GM23338 (cell line): ENCODE measurements at regions not wholly inside any gene's neighbourhood (a gene's known extent, or its start where the extent isn't known, plus 50 kb on each side); places are given as distances from the start of the nearest gene placed in this dataset.
"Not testable (repeated sequence)": the region's sequence is repeated elsewhere in the genome, so short reads cannot be mapped to it uniquely, and the experiment has no call there.

Source experiments
- ATAC-seq: fragments of 200-7000 bp; cut with Tn5 transposase; 3 replicates; pipeline ENCODE4 v1.9.1; 2020
- DNase-seq: peaks from one replicate; pipeline ENCODE4 v3.0.0-alpha.2; 2015; ENCODE audit warnings: low spot score
- H2AFZ ChIP-seq: fragments of 200-600 bp; sonication (generic); 2 replicates; pipeline ENCODE4 v1.8.0; 2016; ENCODE audit warnings: antibody characterized with exemption, mild to moderate bottlenecking, moderate library complexity
- H3F3A ChIP-seq: fragments of 200-600 bp; sonication (generic); replicated peaks from 2 replicates; pipeline ENCODE4 v1.8.0; 2017; ENCODE audit warnings: antibody characterized with exemption, mixed run types, low read depth
- H3K27ac ChIP-seq: fragments of 200-600 bp; sonication (generic); 2 replicates; pipeline ENCODE4 v1.6.1; 2016; ENCODE audit warnings: low read depth
- H3K27me3 ChIP-seq: fragments of 200-600 bp; sonication (generic); 2 replicates; pipeline ENCODE4 v1.8.0; 2016; ENCODE audit warnings: mild to moderate bottlenecking, mixed run types, moderate library complexity; ENCODE audit not compliant: insufficient read depth
- H3K36me3 ChIP-seq: fragments of 200-600 bp; sonication (generic); 2 replicates; pipeline ENCODE4 v1.8.0; 2016; ENCODE audit warnings: mild to moderate bottlenecking; ENCODE audit not compliant: insufficient read depth
- H3K4me1 ChIP-seq: fragments of 200-600 bp; sonication (generic); 2 replicates; pipeline ENCODE4 v1.8.0; 2016; ENCODE audit warnings: mild to moderate bottlenecking, moderate library complexity; ENCODE audit not compliant: insufficient read depth
- H3K4me2 ChIP-seq: fragments of 200-600 bp; sonication (generic); 2 replicates; pipeline ENCODE4 v1.7.1; 2017; ENCODE audit warnings: mixed run types
- H3K4me3 ChIP-seq: fragments of 200-600 bp; sonication (generic); 2 replicates; pipeline ENCODE4 v1.6.1; 2016; ENCODE audit warnings: mixed run types
- H3K79me2 ChIP-seq: fragments of 200-600 bp; sonication (generic); replicated peaks from 2 replicates; pipeline ENCODE4 v1.8.0; 2017; ENCODE audit warnings: mild to moderate bottlenecking; ENCODE audit not compliant: insufficient read depth
- H3K9me2 ChIP-seq: fragments of 200-600 bp; sonication (generic); 2 replicates; pipeline ENCODE4 v1.8.0; 2017; ENCODE audit not compliant: insufficient read depth
- H4K20me1 ChIP-seq: fragments of 200-600 bp; sonication (generic); replicated peaks from 2 replicates; pipeline ENCODE4 v1.8.0; 2017; ENCODE audit warnings: mild to moderate bottlenecking; ENCODE audit not compliant: insufficient read depth
- H3K27ac Mint-ChIP-seq: 2 replicates; pipeline ENCODE4 v1.8.0; 2020; ENCODE audit warnings: inconsistent platforms, mild to moderate bottlenecking, moderate library complexity, mixed read lengths
- H3K27me3 Mint-ChIP-seq: 3 replicates; pipeline ENCODE4 v1.8.0; 2022; ENCODE audit warnings: low read depth, mild to moderate bottlenecking, moderate library complexity, mixed read lengths, inconsistent platforms; ENCODE audit not compliant: insufficient read depth, poor library complexity
- H3K36me3 Mint-ChIP-seq: 3 replicates; pipeline ENCODE4 v1.8.0; 2021; ENCODE audit warnings: low read depth, mild to moderate bottlenecking, inconsistent platforms, moderate library complexity, mixed read lengths
- H3K4me1 Mint-ChIP-seq: 3 replicates; pipeline ENCODE4 v1.8.0; 2020; ENCODE audit warnings: mild to moderate bottlenecking, inconsistent platforms, mixed read lengths
- H3K4me3 Mint-ChIP-seq: 3 replicates; pipeline ENCODE4 v1.8.0; 2021; ENCODE audit warnings: moderate library complexity, mild to moderate bottlenecking, inconsistent platforms, mixed read lengths
- H3K9me3 Mint-ChIP-seq: 3 replicates; pipeline ENCODE4 v1.8.0; 2020; ENCODE audit warnings: moderate library complexity, mild to moderate bottlenecking, inconsistent platforms, mixed read lengths
- CREB1 ChIP-seq: fragments of 250-450 bp; sonication (Bioruptor Pico); IDR thresholded peaks from 2 replicates; pipeline ENCODE4 v1.5.0; 2020; ENCODE audit warnings: low read depth, mild to moderate bottlenecking, moderate library complexity
- EZH2 ChIP-seq: fragments of 200-600 bp; sonication (generic); IDR thresholded peaks from one replicate; pipeline ENCODE4 v1.8.0; 2017; ENCODE audit warnings: antibody characterized with exemption, mild to moderate bottlenecking, low read depth; ENCODE audit not compliant: unreplicated experiment
- EZH2phosphoT487 ChIP-seq: fragments of 200-600 bp; sonication (generic); IDR thresholded peaks from one replicate; pipeline ENCODE4 v1.8.1; 2018; ENCODE audit warnings: antibody characterized with exemption; ENCODE audit not compliant: unreplicated experiment
- JUNB ChIP-seq: IDR thresholded peaks from one replicate; pipeline ENCODE4 v1.6.1; 2016; ENCODE audit warnings: antibody characterized with exemption; ENCODE audit not compliant: unreplicated experiment
- REST ChIP-seq: IDR thresholded peaks from one replicate; pipeline ENCODE4 v1.6.1; 2018; ENCODE audit warnings: antibody characterized with exemption; ENCODE audit not compliant: unreplicated experiment
- ZNF114 ChIP-seq: fragments of 250-450 bp; sonication (Bioruptor Pico); IDR thresholded peaks from 2 replicates; pipeline ENCODE4 v1.5.0; 2020; ENCODE audit warnings: mild to moderate bottlenecking, moderate library complexity
- ZNF462 ChIP-seq: fragments of 250-450 bp; sonication (Bioruptor Pico); IDR thresholded peaks from 2 replicates; pipeline ENCODE4 v1.5.0; 2020; ENCODE audit warnings: mild to moderate bottlenecking, moderate library complexity

GRCh38 chr6:9025228-9025627, 589.9 kb upstream of the SLC35B3 start:
- Mint-ChIP-seq H3K9me3 (peaks cover 3% of the 10 kb centered on the region; the same call in 1 of the 3 replicates), H3K4me1 (no peaks in the 10 kb centered on the region), H3K4me3 (no peak overlapping the region), H3K27me3 (peaks cover 3% of the 10 kb centered on the region), H3K27ac (no peak overlapping the region), H3K36me3 (no peaks in the 10 kb centered on the region)
- Histone ChIP-seq H3K27ac (no peak overlapping the region), H3K4me3 (no peak overlapping the region), H3K36me3 (no peaks in the 10 kb centered on the region), H3K4me1 (no peaks in the 10 kb centered on the region), H4K20me1 (no peaks in the 10 kb centered on the region), H3K79me2 (no peaks in the 10 kb centered on the region), H3K4me2 (no peak overlapping the region), H2AFZ (no peak overlapping the region), H3K9me2 (no peaks in the 10 kb centered on the region; the same call in 1 of the 2 replicates), H3K27me3 (no peaks in the 10 kb centered on the region), H3F3A (no peaks in the 10 kb centered on the region)
- TF ChIP-seq EZH2phosphoT487 (no peak), EZH2 (no peak), CREB1 (CRISPR knock-in tag) (no peak), ZNF114 (no peak)
- no peak for DNase-seq
- ATAC-seq = no peak

GRCh38 chr6:9024246-9024645, 588.9 kb upstream of the SLC35B3 start:
- H3K27me3 Mint-ChIP-seq, H3K4me1 ChIP-seq, H3K27me3 ChIP-seq, H3K4me2 ChIP-seq, H2AFZ ChIP-seq, H4K20me1 ChIP-seq, H3K4me1 Mint-ChIP-seq, H3K9me3 Mint-ChIP-seq, H3K4me3 ChIP-seq, ATAC-seq, H3K79me2 ChIP-seq, DNase-seq, H3K36me3 ChIP-seq, H3K36me3 Mint-ChIP-seq, H3F3A ChIP-seq, H3K27ac Mint-ChIP-seq, H3K9me2 ChIP-seq, H3K27ac ChIP-seq, H3K4me3 Mint-ChIP-seq: not testable (repeated sequence)

- no peak overlapping the region for H3K4me2 ChIP-seq
- Mint-ChIP-seq H3K27ac (no peak overlapping the region), H3K4me3 (no peak overlapping the region), H3K36me3 (no peaks in the 10 kb centered on the region), H3K9me3 (peaks cover under 1% of the 10 kb centered on the region; the same call in 1 of the 3 replicates), H3K27me3 (peaks cover 3% of the 10 kb centered on the region), H3K4me1 (no peaks in the 10 kb centered on the region)
- ATAC-seq (no peak), DNase-seq (no peak)
- H3K36me3 ChIP-seq = no peaks in the 10 kb centered on the region
- H3K4me1 ChIP-seq = peaks cover 5% of the 10 kb centered on the region; the same call in 1 of the 2 replicates
- no peak overlapping the region for H2AFZ ChIP-seq
- H3K79me2 ChIP-seq = no peaks in the 10 kb centered on the region
- H3F3A ChIP-seq = no peaks in the 10 kb centered on the region
- H3K4me3 ChIP-seq = no peak overlapping the region
- no peaks in the 10 kb centered on the region for H4K20me1 ChIP-seq
- no peaks in the 10 kb centered on the region for H3K27me3 ChIP-seq
- no peaks in the 10 kb centered on the region; the same call in 1 of the 2 replicates for H3K9me2 ChIP-seq
- H3K27ac ChIP-seq = no peak overlapping the region
- TF ChIP-seq CREB1 (CRISPR knock-in tag) = no peak
- TF ChIP-seq JUNB = no peak
- no peak for TF ChIP-seq ZNF462 (CRISPR knock-in tag)
- no peak for TF ChIP-seq REST
These were observed 584.7 kb upstream of the SLC35B3 start for GRCh38 chr6:9020001-9020400.
